MG63 (cell line): ENCODE measurements at regions not wholly inside any gene's neighbourhood (a gene's known extent, or its start where the extent isn't known, plus 50 kb on each side); places are given as distances from the start of the nearest gene placed in this dataset.
"Not testable (repeated sequence)": the region's sequence is repeated elsewhere in the genome, so short reads cannot be mapped to it uniquely, and the experiment has no call there.

Experiments used
- DNase-seq: peaks from one replicate; pipeline ENCODE4 v3.0.0-alpha.2; 2020
- H3K27me3 ChIP-seq: fragments of 250-450 bp; sonication (Bioruptor Pico); 2 replicates; pipeline ENCODE4 v1.5.1; 2020; ENCODE audit warnings: mild to moderate bottlenecking, moderate library complexity
- H3K36me3 ChIP-seq: fragments of 250-450 bp; sonication (Bioruptor Pico); 2 replicates; pipeline ENCODE4 v1.5.1; 2020; ENCODE audit warnings: mild to moderate bottlenecking, moderate library complexity
- H3K4me3 ChIP-seq: fragments of 250-450 bp; sonication (Bioruptor Pico); 2 replicates; pipeline ENCODE4 v1.5.1; 2020; ENCODE audit warnings: mild to moderate bottlenecking, moderate library complexity
- H3K9me3 ChIP-seq: fragments of 250-450 bp; sonication (Bioruptor Pico); 2 replicates; pipeline ENCODE4 v1.5.1; 2020; ENCODE audit warnings: mild to moderate bottlenecking, moderate library complexity

DNA sequence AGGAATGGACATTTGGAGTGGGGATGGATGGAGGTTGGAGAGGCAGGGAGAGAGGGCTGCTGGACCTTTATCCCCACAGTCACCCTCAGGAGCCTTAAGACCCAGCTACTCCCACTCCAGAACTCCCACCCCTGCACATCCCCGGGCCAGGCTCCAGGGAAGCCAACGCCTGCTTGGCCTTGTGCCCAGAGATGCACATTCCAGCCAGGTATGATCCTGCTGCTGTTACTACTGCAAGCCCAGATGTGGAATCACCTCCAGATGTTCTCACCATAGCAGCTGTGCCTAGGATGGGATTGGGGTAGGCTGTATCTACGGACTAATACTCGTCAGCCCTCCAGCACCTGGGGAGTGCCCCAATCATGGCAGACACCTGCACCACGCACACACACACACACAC, 71.7 kb downstream of the ZFP36L2 start:
- no peaks in the 10 kb centered on the region for H3K9me3 ChIP-seq
- no peak for DNase-seq
- H3K4me3 ChIP-seq = no peak overlapping the region
- no peaks in the 10 kb centered on the region for H3K36me3 ChIP-seq
- no peaks in the 10 kb centered on the region for H3K27me3 ChIP-seq

DNA sequence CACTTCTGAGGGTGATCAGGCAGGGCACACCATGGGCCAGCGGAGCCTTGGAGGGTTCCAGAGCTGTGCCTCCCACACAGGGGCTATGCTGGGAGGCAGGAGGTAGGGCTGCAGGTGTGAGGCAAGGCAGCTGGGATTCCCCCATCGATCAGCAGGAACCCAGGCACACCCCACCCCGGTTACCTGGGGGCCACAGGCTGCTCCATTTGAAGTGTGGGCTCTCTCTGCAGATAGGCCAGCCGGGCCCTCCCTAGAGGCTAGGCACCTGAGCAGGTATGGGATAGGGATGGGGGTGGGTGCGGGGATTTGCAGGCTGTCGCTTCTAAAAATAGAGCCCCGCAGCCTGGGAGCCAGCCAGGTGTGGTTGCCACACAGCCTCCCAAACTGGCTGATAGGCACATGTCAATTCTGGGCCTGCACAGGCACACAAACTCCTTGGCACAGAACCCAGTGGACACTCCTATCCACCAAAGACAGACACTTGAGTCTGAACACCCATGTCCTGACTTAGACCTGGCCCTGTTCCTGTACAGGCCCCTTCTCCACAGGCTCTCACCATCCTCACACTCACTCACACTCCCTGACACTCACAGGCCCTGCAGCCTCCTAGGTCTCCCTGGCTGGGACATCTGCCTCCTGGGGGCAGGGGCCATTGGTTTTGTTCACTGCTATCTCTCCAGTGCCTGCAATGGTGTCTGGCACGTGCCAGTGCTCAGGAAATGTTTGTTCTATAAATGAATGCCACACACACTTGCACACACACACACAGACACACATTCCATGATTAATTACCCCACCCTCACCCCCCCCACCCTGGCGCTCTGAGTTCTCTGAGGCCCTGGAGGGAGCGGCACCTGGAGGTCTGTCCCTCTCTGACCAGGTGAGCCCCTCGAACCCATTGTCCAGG, 73.4 kb downstream of the ZFP36L2 start:
- Histone ChIP-seq H3K4me3 (no peak overlapping the region), H3K36me3 (no peaks in the 10 kb centered on the region), H3K9me3 (no peaks in the 10 kb centered on the region), H3K27me3 (no peaks in the 10 kb centered on the region)
- no peak for DNase-seq

DNA sequence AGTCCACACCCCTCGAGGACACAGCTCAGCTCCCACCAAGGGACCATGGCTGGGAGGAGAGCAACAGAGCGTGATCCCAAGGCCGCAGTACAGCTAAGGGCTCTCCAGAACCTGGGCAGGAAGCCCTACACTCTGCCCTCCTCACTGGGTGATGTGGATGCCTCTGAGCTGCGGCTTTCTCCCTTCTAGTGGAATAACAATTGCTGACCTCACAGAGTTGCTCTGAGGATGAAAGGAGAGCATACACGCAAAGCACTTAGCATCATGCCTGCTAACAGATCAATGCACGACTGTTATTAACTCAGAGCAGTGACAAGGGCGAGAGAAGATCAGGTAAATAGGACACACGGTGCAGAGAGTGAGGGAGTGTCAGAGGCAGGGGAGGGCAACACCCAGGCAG, 74.2 kb downstream of the ZFP36L2 start:
- H3K36me3 ChIP-seq = no peaks in the 10 kb centered on the region
- H3K4me3 ChIP-seq = no peak overlapping the region
- no peak for DNase-seq
- no peaks in the 10 kb centered on the region for H3K9me3 ChIP-seq
- H3K27me3 ChIP-seq = no peaks in the 10 kb centered on the region

DNA sequence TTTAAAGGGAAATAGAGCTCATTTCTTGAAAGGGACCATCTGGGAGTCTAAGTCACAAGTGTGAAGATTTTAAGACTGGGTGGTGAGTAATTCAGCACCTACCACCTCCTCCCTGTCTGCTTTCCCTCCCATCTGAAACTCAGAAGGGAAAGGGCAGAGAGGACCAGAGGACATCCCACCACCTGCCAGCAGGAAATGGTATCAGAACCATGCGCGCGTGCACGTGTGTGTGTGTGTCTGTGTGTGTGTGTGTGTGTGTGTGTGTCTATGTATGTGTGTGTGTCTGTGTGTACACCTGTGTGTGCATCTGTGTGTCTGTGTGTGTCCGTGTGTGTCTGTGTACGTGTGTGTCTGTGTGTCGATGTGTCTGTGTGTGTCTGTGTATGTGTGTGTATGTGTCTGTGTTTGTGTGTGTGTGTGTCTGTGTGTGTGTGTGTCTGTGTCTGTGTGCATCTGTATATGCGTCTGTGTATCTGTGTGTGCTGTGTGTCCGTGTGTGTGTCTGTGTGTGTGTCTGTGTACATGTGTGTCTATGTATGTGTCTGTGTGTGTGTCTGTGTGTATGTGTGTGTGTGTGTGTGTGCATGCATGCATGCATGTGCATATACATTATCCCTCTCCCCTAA, 76.8 kb downstream of the ZFP36L2 start:
- Histone ChIP-seq H3K27me3 (no peaks in the 10 kb centered on the region), H3K4me3 (no peak overlapping the region), H3K36me3 (no peaks in the 10 kb centered on the region), H3K9me3 (no peaks in the 10 kb centered on the region)
- no peak for DNase-seq

DNA sequence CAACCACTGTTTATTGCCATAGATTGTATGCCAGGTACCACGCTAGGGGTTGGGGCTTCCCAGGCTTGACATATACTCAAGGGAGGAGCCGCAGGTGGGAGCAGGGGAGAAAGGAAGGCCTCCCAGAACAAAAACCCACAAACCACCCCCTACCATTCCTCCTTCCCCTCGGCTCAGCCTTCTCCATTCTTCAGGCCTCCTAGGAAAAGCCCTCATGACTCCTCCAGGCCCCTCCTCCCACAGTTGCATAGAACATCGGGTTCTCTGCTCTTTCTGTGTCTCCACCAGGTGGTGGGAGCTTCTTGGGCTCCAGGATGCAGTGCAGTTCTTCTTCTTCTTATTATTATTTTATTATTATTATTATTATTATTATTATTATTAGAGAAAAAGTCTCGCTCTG, 80.3 kb downstream of the ZFP36L2 start:
- no peaks in the 10 kb centered on the region for H3K27me3 ChIP-seq
- H3K9me3 ChIP-seq = no peaks in the 10 kb centered on the region
- H3K4me3 ChIP-seq = no peak overlapping the region
- no peaks in the 10 kb centered on the region for H3K36me3 ChIP-seq
- DNase-seq = no peak

DNA sequence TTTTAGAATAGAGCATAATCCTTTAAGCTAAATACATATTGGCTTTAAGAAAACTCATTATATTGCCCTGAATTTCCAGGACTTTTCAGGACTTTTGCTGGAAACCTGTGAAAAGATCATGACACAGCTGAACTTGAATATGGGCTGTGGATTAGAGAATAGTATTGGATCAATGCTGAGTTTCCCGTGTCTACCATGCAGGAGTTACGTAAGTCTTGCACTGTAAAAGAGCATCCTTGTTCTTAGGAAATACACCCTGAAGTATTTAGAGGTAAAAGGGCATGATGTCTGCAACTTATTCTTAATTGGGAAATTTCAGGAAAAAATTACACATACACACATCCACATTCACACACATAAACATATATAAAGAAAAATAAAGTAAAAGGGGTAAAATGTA, 82.1 kb downstream of the ZFP36L2 start:
- H3K9me3 ChIP-seq = no peaks in the 10 kb centered on the region
- H3K4me3 ChIP-seq = no peak overlapping the region
- no peaks in the 10 kb centered on the region for H3K27me3 ChIP-seq
- H3K36me3 ChIP-seq = no peaks in the 10 kb centered on the region
- DNase-seq = no peak

DNA sequence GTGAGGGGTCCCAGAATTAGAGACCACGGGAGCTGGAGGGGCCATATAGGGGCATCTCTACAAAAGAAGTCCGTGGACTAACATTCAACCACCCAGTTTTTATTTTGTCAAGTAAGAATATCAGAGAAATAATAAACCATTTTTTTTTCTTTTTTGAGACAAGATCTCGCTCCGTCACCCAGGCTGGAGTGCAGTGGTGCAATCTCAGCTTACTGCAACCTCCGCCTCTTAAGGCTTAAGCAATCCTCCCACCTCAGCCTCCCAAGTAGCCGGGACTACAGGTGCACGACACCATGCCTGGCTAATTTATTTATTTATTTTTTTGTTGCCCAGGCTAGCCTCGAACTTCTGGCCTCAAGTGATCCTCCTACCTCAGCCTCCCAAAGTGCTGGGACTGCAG, 82.7 kb downstream of the ZFP36L2 start:
- Histone ChIP-seq H3K9me3 (no peaks in the 10 kb centered on the region), H3K36me3 (no peaks in the 10 kb centered on the region), H3K27me3 (no peaks in the 10 kb centered on the region), H3K4me3 (no peak overlapping the region)
- DNase-seq = no peak

DNA sequence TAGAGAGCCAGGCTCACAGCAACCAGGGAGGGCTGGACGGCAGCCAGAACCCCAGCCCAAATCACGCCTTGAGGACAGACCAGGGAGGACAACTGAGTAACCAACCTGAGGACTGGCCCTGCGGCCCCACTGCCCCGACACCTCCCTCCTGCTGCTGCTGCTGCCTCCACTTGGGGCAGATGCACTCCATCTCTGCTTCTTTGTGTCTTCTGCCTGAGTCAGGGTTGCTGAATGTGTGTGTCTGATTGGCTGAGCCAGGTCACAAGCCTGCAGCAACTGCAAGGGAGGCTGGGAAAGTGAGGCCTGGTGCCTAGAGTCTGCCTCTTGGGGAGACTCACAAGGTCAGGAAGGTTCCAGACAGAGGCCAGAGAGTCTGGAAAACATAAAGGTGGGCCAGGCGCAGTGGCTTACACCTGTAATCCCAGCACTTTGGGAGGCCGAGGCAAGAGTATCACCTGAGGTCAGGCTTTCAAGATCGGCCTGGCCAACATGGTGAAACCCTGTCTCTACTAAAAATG, 83.4 kb downstream of the ZFP36L2 start:
- Histone ChIP-seq H3K27me3 (no peaks in the 10 kb centered on the region), H3K9me3 (no peaks in the 10 kb centered on the region), H3K4me3 (no peak overlapping the region), H3K36me3 (no peaks in the 10 kb centered on the region)
- DNase-seq = no peak

DNA sequence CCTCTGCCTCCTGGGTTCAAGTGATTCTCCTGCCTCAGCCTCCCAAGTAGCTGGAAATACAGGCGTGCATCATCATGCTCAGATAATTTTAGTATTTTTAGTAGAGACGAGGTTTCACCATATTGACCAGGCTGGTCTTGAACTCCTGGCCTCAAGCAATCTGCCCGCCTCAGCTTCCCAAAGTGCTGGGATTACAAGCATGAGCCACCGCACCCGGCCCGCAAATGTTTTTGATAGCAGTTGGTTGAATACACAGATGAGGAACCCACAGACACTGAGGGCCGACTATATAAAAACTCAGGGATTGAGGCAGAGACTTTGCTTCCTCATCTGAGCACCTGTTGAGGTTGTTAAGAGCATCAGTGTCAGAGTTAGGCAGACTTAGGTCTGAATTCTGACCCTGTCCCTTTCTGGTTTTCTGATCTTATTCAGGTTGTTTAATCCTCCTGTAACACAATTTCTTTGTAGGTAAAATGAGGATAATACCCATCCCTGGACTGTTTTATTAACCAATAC, 84.7 kb downstream of the ZFP36L2 start:
- H3K4me3 ChIP-seq, H3K36me3 ChIP-seq, DNase-seq, H3K27me3 ChIP-seq, H3K9me3 ChIP-seq: not testable (repeated sequence)

DNA sequence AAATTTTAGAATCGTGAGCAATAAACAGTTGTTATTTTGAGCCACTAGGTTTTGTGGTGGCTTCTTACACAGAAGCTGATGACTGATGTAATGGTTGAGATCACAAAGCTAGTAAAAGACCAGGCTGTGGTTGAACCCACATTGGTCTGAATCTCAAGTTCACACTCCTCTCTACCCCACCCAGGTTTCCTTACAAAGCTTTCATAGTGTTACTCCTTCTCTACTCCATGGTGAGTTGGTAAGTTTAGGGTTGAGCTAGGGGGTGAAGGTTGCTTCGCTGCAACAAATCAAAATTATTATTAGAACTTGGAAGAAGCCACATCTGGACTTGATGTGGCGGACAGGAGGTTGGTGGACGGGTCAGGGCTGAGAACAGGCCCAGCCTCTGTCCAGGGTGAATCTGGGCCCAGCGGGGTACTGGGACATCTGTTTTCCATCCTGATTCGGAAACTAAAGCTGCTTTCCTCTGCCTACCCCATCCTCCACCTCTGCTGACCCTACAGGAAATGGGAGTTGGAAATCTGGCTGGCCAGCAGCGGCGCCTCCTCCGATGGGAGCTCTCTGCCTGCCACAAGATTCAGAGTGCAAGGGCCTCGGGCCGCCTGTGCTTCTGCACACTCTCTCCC, 86.3 kb downstream of the ZFP36L2 start:
- no peak overlapping the region for H3K4me3 ChIP-seq
- no peak for DNase-seq
- no peaks in the 10 kb centered on the region for H3K9me3 ChIP-seq
- no peaks in the 10 kb centered on the region for H3K27me3 ChIP-seq
- H3K36me3 ChIP-seq = no peaks in the 10 kb centered on the region

DNA sequence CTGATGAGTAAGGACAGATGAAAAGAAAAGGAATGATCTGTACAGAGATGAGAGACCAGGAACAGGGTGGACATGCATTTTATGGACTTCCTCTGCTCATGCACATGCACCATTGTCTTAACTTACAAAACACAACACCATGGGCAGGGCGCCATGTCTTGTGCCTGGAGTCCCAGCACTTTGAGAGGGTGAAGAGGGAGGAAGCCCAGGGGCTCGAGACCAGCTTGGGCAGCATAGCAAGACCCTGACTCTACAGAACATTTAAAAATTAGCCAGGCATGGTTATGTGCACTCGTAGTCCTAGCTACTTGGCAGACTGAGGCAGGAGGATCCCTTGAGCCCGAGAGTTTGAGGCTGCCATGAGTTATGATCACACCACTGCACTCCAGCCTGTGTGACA, 86.9 kb downstream of the ZFP36L2 start:
- Histone ChIP-seq H3K27me3 (no peaks in the 10 kb centered on the region), H3K36me3 (no peaks in the 10 kb centered on the region), H3K4me3 (no peak overlapping the region), H3K9me3 (no peaks in the 10 kb centered on the region)
- DNase-seq = no peak

DNA sequence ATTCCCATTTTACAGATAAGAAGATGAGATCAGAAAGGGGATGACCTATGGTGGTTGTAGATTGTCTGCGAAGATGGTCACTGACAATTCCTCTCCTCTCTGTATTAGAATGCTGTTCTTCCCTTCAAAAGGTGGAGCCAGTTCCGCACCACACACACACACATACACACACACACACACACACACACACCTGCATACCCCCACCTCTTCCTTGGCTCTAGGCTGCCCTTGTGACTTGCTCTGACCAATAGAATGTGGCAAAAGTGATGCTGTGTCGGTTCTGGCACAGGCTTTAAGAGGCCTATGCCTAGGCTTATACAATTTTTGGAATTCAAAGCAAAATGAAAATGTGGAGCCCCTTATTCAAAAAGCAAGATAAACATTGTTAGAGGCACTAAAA, 88.0 kb downstream of the ZFP36L2 start:
- H3K36me3 ChIP-seq = no peaks in the 10 kb centered on the region
- no peak overlapping the region for H3K4me3 ChIP-seq
- no peaks in the 10 kb centered on the region for H3K9me3 ChIP-seq
- DNase-seq = no peak
- no peaks in the 10 kb centered on the region for H3K27me3 ChIP-seq

DNA sequence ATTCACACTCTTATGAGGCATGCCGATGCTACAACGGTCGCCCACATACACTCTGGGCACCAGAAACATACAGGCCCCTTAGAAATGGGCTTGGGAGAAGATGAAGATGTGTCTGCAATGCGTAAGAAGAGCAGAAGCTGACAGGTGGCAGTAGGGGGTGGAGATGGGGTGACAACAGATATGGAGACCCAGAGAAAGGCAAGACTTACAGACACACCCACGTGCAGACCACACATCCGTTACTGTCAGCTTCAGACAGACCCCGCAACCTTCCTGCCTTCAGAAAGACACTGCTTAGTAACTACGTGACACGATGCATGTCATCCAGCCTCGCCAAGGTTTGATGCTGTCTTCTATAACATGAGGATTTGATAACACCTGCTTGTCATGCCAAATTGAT, 89.5 kb downstream of the ZFP36L2 start:
- no peak overlapping the region for H3K4me3 ChIP-seq
- no peaks in the 10 kb centered on the region for H3K27me3 ChIP-seq
- DNase-seq = no peak

DNA sequence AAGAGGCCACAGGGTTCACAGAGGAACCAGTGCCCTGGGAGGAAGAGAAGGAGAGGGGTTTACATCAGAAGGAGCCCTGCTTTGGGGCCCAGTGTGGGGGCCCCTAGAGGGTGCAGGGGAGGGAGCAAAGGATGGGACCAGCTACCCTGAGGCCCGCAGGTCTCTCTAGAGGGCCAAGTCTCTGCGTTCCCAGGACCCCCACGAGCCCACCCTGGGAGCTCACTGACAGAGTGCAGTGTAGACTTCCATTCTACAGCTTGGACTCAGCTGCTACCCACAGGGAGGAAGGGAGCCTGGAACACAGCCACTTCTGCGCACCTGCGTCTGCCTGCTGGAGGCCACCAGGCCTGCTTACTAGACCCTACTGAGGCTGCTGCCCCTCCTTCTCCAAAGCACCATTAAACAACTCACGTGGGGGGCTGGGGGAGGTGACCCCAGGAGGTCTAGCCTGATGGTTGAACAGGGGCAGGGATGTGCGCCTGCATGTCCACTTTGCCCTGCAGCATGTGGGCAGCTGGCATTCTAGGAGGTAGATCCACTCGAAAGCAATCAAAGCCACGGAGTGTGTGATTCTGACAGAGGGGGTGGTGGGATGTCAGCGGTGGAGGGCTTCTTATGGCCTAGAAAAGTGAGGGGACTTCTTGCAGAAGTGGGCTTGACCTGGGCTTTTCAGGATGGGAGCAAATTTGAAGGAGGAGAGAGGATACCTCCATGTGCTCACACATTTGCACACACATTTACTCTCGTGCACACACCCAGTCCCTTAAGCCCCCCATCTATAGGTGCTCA, 90.2 kb downstream of the ZFP36L2 start:
- no peaks in the 10 kb centered on the region for H3K36me3 ChIP-seq

More for the DNA sequence above, 89.5 kb downstream of the ZFP36L2 start:
- no peaks in the 10 kb centered on the region for H3K36me3 ChIP-seq
- no peaks in the 10 kb centered on the region for H3K9me3 ChIP-seq

DNA sequence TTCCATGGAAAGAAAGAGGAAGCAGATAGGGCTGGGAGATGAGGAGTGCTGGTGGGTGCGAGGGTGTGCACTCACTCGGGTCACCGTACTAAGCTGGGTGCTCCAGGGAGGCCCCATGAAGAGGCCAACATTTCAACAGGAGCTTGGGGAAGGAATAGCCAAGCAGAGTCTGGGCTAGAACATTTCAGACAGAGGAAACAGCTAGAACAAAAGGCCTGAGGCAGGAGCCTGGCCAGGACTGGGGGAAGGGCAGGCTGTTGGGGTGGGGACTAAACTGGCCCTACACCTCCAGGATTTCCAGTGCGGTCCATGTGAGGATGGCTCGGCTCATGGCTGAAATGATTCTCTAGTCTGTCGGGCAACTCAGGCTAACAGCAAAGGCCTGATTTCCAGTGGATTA, 90.8 kb downstream of the ZFP36L2 start:
- Histone ChIP-seq H3K27me3 (no peaks in the 10 kb centered on the region), H3K9me3 (no peaks in the 10 kb centered on the region), H3K4me3 (no peak overlapping the region), H3K36me3 (no peaks in the 10 kb centered on the region)
- DNase-seq = no peak

More for the DNA sequence above, 90.2 kb downstream of the ZFP36L2 start:
- Histone ChIP-seq H3K27me3 (no peaks in the 10 kb centered on the region), H3K4me3 (no peak overlapping the region), H3K9me3 (no peaks in the 10 kb centered on the region)
- no peak for DNase-seq

DNA sequence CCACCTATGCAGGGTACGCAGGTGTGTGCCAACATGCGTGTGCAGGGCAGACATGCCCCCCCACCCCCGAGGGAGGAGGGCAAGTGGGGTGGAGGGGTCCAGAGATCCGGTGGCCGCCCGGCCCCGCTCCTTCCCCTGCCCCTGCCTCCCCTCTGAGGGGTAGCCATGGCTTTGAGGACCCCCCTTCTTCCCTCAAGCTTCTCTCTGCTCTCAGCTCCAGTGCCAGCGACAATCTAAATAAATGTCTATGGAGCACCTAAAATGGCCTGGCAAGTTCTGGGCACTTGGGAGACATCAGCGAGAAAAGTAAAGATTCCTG, 91.9 kb downstream of the ZFP36L2 start:
- DNase-seq = no peak
- Histone ChIP-seq H3K4me3 (no peak overlapping the region), H3K36me3 (no peaks in the 10 kb centered on the region), H3K9me3 (no peaks in the 10 kb centered on the region), H3K27me3 (no peaks in the 10 kb centered on the region)
